ENCODE measurements at regions not wholly inside any gene's neighbourhood (a gene's known extent, or its start where the extent isn't known, plus 50 kb on each side); places are given as distances from the start of the nearest gene placed in this dataset.
"Not testable (repeated sequence)": the region's sequence is repeated elsewhere in the genome, so short reads cannot be mapped to it uniquely, and the experiment has no call there.

GRCh38 chr4:30160140-30160539, 560.0 kb upstream of the PCDH7 start:
- no peak for DNase-seq

DNA sequence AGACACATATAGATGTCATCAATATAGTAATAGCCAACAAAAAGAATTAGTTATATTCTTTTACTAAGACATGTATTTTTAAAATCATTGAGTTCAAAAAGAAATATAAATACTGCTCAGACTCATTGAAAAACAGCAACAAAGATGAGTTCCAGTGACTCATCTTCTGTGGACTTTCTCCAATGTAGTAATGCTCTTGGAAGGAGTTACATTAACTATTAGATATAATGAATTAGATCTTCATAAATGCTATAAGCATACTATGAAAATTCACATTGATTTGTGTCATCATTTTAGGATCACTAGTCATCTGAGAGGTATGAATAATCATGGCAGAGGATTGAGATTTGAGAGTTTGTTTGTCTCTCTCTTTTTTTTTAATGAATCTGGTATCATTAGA, 547.8 kb upstream of the PCDH7 start:
- no peak for DNase-seq

GRCh38 chr4:30181512-30181911, 538.7 kb upstream of the PCDH7 start:
- no peak for DNase-seq

- DNase-seq, result no peak
Measured at GRCh38 chr4:30181918-30182317, 538.3 kb upstream of the PCDH7 start.

DNA sequence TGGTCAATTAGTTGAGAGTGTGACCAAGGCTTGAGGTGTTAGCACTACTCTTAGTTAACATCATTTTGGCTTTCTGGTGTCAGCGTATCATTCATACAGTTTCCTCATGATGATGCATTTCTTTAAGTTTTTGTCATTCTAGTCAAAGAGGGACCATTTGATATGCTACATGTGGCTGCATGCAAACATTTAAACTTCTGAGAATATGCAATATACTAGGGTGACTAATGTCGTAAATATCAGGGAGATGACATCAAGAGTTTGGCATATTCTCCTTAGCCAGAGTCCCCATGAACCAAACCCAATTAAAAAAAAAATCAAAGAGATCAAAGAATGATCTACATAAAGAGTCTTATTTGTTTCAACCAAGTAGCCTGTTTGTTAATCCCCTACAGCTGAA, 537.4 kb upstream of the PCDH7 start:
- DNase-seq, result no peak

GRCh38 chr4:30191902-30192301, 528.3 kb upstream of the PCDH7 start:
- no peak for DNase-seq

GRCh38 chr4:30207389-30207788, 512.8 kb upstream of the PCDH7 start:
- DNase-seq, result no peak

DNA sequence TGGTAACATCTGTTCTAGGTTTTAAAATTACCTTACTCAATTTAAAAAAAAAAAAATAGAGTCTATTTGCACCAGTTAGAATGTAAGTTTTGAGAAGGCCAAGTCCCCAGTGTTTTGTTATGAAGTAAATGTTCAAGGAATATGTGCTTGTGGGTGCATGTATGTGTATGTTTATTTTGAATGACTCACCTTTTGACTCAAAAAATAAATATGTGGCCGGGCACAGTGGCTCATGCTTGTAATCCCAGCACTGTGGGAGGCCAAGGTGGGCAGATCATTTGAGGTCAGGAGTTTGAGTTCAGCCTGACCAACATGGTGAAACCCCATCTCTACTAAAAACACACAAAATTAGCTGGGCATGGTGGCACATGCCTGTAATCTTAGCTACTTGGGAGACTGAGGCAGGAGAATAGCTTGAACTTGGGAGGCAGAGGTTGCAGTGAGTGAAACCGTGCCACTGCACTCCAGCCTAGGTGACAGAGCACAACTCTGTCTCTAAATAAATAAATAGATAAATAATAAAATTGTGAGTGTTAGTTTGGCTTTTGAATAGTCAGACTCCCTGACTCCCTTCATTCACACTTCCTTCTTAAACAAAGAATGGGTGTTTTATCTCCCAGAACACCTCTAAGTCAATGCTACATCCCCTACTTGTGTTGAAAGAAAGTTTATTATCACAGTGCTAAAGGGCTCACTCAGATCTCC, 511.3 kb upstream of the PCDH7 start:
- no peak for DNase-seq

DNA sequence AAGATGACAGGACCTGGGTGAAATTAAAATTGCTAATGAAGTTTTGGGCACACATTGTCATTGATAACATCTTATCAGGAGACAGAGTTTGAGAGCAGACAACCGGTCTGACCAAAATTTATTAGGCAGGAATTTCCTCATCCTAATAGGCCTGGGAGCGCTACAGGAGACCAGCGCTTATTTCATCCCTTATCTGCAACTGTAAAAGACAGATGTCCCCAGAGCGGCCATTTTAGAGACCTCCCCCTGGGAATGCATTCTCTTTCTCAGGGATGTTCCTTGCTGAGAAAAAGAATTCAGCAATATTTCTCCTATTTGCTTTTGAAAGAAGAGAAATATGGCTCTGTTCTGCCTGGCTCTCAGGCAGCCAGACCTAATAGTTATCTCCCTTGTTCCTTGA, 504.2 kb upstream of the PCDH7 start:
- not testable (repeated sequence) for DNase-seq

DNA sequence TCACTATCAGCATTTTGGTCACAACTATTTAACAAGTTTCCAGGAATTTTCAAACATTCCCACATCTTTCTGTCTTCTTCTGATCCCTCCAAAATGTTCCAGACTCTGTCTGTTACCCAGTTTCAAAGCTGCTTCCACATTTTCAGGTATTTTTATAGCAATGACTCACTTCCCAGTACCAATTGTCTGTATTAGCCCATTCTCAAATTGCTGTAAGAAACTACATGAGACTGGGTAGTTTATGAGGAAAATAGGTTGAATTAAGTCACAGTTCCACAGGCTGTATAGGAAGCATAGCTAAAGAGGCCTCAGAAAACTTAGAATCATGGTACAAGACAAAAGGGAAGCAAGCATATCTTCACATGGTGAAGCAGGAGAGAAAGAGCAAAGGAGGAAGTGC, 475.0 kb upstream of the PCDH7 start:
- no peak for DNase-seq

DNA sequence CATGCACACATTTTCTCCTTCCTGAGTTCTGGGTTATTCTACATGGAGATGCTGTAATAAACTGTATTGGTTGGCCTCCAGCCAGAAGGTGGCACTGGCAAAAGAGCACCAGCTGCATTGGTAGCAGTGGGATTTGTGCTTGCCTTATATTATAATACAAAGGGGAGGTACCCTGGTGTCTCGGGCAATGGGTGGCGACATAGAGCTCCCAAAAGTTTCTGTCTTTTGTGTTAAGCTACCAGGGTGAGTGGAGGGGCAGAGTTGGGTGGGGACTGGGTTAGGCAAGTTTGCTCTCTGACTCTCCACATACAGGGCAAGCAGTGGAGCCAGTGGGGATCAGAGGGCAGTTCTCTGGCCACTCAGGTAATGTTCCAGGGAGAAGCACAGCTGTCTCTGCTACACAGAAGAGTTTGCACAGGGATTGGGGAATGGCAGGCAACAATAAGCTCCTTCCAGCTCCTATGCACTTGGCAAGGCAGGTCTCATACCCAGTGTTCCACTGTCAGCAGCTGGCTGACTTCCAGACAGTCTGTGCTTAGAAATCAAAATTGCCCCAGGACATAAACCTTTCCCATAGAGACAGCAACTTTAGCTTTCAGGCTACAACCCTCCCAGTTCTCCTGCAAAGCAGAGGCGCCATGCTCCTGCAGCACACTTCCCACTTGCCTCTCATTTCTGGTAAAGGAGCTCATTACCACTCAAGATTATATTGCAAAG, 463.9 kb upstream of the PCDH7 start:
- no peak for DNase-seq

DNA sequence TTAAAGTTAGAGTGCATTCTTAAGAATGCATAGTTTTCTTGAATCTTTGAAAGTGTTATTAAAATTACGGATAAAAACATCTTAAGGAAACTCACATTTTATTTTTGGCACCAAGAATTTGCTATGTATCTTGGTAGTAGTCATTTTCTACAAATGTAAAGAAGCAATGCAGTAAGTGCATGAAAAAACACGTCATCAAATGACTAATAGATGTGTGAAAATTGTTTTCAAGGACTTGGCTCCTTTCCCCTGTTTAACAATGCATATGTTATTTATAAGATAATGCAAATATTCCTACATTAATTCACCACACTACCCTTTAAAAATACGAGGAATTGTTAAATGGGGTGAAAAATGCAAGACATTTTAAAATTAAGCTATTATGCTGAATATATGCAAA, 461.2 kb upstream of the PCDH7 start:
- no peak for DNase-seq

DNA sequence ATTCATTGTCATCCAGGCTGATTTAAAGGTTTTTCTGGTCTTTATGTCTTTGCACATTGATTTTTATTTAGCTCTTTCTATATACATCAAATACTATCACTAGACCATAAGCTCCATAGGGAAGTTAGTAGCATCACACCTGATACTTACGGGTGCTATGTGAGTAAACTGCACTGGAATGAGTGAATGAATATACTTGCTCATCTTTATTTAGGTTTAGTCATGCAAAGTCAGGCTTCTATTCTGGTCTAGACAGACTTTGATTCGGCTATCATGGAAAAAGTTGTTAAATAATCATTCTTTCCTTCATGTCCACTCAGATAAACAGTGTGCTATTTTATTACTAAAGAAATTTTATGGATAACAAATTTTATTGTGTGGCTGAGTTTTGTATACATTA, 457.8 kb upstream of the PCDH7 start:
- no peak for DNase-seq

DNA sequence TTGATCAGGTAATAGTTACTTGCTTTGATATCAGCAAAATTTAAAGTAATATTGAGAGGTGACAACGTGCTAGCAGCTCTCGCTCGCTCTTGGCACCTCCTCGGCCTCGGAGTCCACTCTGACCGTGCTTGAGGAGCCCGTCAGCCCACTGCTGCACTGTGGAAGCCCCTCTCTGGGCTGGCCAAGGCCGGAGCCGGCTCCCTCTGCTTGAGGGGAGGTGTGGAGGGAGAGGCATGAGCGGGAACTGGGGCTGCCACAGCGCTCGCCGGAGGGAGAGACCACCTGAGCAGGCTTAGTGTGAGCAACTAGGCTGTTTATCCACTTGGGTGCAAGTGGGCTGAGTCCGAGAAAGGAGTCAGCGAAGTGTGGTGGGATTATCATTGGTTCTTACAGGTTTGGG, 455.7 kb upstream of the PCDH7 start:
- DNase-seq, result no peak

DNA sequence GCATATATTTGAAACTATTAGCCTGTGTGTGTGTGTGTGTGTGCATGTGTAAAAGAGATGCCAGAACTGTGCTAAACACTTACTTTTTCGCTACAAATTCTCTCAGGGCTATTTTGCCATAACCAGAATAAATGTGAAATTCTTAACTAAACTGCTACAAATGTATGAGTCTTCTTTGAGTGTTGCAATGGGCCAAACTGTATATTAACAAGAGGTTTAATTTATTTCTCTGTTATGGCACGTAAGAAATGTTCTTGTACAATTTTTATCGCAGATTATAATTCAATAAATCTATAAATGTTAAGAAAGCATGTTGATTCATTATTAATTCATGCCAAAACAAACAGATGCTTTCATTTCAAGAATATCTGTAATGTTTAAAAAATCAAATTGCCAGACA, 454.5 kb upstream of the PCDH7 start:
- DNase-seq, result no peak

- DNase-seq, result no peak
Measured at GRCh38 chr4:30268370-30268769, 451.8 kb upstream of the PCDH7 start.

- DNase-seq, result no peak
Measured at GRCh38 chr4:30269850-30270249, 450.3 kb upstream of the PCDH7 start.

DNA sequence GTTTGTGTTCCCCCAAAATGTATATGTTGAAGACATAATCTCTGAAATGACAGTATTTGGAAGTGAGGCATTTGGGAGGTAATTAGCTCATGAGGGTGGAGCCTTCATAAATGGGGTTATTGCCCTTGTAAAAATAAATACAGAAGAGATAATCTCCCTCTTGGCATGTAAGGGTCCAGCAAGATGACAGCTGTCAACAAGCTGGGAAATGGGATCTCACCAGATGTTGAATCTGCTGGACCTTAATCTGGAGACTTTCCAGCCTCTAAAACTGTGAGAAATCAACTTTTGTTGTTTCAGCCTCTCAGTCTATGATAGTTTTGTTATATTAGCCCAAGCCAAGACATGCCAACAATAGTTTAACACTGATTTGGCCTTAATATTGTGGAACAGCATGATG, 438.2 kb upstream of the PCDH7 start:
- no peak for DNase-seq

DNA sequence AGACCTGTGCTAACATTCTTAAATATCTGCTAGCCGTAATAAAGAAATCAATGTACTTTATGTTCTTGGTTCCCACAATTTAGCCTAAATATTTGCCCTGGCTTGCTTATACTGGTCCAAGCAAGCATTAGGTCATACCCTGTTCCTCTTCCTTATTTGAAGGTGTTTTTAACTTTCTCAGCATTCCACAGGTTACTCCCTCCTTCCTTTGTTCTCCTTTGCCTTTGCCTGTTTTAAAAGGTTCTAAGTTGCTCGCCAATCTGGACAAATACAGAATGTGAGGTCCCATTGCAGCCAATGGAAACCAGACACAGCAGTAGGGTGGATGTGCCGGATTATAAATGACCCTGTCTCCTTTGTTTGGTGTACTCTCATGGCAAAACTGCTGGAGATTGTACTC, 436.8 kb upstream of the PCDH7 start:
- no peak for DNase-seq

DNA sequence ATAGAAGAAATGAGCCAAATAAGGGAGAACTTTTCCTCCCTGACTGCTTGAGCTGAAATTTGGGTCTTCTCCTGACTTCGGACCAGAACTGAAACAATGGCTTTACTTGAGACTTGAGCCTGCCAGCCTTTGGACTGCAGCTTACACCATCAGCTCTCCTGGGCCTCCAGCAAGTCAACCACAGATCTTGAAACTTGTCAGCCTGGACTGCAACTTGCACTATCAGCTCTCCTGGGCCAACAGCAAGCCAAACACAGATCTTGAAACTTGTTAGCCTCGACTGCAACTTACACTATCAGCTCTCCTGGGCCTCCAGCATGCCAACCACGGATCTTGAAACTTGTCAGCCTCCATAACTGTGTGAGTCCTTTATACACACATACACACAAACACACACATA, 425.9 kb upstream of the PCDH7 start:
- no peak for DNase-seq

- no peak for DNase-seq
Measured at GRCh38 chr4:30295652-30296051, 424.5 kb upstream of the PCDH7 start.

DNA sequence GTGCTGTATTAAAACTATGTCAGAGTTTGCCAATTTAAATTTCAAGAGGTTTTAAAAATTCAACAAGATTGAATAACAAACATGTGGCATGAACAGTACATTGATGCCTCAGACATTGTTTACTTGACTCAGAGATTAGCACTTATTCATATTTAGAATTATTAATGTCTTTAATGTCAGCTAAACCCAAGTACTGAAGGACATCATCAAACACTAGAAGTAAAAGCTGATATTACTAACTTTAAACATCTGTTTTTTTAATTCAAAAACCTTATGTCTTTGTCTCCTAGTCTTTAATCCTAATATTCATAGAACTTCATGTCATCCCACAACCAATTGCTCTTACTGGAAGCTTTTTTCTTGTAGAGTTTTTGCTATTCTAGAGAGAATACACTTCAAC, 406.2 kb upstream of the PCDH7 start:
- DNase-seq, result no peak

GRCh38 chr4:30330894-30331652, 389.1 kb upstream of the PCDH7 start:
- DNase-seq, result no peak

DNA sequence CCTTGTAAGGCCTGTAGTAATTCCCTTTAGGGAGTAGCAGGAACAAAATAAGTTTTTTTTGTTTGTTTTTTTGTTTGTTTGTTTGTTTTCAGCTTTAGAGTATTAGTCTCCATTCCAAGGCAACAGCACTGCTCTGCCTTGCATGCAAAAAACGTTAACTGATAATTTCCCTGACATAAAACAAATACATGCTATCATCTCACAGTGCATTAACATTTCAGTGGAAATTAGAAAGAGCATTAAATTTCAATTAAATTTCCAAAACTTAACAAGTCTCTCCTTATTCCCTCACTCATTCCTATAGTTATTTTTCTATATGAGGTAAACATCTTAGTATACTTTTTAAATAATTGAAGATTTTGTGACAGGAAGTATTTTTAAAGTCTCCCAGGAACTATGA, 378.4 kb upstream of the PCDH7 start:
- no peak for DNase-seq

Data from NCI-H2107 (cell line).